ENCODE measurements at regions not wholly inside any gene's neighbourhood (a gene's known extent, or its start where the extent isn't known, plus 50 kb on each side); places are given as distances from the start of the nearest gene placed in this dataset.

- Histone ChIP-seq H3K4me1 (ENCODE audit: insufficient read depth) (peaks cover 4% of the 10 kb centered on the region), H3K27ac (no peak overlapping the region), H3K4me3 (no peak overlapping the region), H3K36me3 (no peaks in the 10 kb centered on the region), H3K27me3 (no peaks in the 10 kb centered on the region), H3K9me3 (no peaks in the 10 kb centered on the region)
- WGBS, 3 donors, result 96 to 100% (median 98%) methylated on average over 1 of the region's 1 CpG
- intact Hi-C loops (cut with DNase I), result no loop called here
- DNase-seq, result no peak
- no peak for TF ChIP-seq EP300 (IDR thresholded peaks at IDR 0.05)
- no peak for TF ChIP-seq CTCF (IDR thresholded peaks at IDR 0.05)
- no peak for TF ChIP-seq POLR2A (IDR thresholded peaks at IDR 0.05)
These were observed 229.3 kb upstream of the ACTBL2 start for GRCh38 chr5:57711946-57712345.

GRCh38 chr5:57711471-57711870, 228.9 kb upstream of the ACTBL2 start:
- no peaks in the 10 kb centered on the region for H3K9me3 ChIP-seq
- H3K27ac ChIP-seq, result no peak overlapping the region
- intact Hi-C loops (cut with DNase I), result no loop called here
- peaks cover 4% of the 10 kb centered on the region for H3K4me1 ChIP-seq (ENCODE audit: insufficient read depth)
- 84 to 96% (median 93%) methylated on average over 2 of the region's 2 CpGs for WGBS, 3 donors
- no peaks in the 10 kb centered on the region for H3K27me3 ChIP-seq
- DNase-seq, result no peak
- H3K36me3 ChIP-seq, result no peaks in the 10 kb centered on the region
- H3K4me3 ChIP-seq, result no peak overlapping the region
- TF ChIP-seq EP300 (IDR thresholded peaks at IDR 0.05) (no peak), POLR2A (IDR thresholded peaks at IDR 0.05) (no peak), CTCF (IDR thresholded peaks at IDR 0.05) (no peak)

DNA sequence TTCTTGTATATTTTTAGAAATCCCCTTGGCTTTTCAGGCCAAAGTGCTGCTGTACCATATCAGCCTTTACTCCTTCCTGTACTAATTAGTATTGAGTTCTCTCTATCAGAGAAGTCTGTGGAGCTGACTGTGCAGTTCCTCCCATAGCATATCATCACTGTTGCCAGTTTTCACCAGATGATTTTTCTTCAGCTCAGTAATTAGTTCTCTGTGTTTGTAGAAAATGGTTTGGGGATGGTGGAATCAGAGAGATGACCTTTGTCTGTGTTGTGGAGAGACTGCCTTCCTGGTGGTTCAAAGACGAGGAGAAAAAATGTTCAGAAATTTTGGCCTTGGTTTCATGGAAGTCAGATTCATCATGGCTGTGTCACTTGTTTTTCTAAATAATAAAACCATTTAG, 227.5 kb upstream of the ACTBL2 start:
- no peaks in the 10 kb centered on the region for H3K9me3 ChIP-seq
- H3K27ac ChIP-seq, result no peak overlapping the region
- peaks cover 4% of the 10 kb centered on the region for H3K4me1 ChIP-seq (ENCODE audit: insufficient read depth)
- TF ChIP-seq POLR2A (IDR thresholded peaks at IDR 0.05) (no peak), EP300 (IDR thresholded peaks at IDR 0.05) (no peak), CTCF (IDR thresholded peaks at IDR 0.05) (no peak)
- WGBS, 3 donors, result 2 to 13% (median 8%) methylated on average over 1 of the region's 1 CpG
- DNase-seq, result no peak
- no peaks in the 10 kb centered on the region for H3K36me3 ChIP-seq
- intact Hi-C loops (cut with DNase I), result no loop called here
- H3K27me3 ChIP-seq, result no peaks in the 10 kb centered on the region
- no peak overlapping the region for H3K4me3 ChIP-seq

GRCh38 chr5:57705769-57706168, 223.2 kb upstream of the ACTBL2 start:
- no peaks in the 10 kb centered on the region for H3K27me3 ChIP-seq
- no peak for TF ChIP-seq EP300 (IDR thresholded peaks at IDR 0.05)
- no peak for TF ChIP-seq CTCF (IDR thresholded peaks at IDR 0.05)
- no peak for TF ChIP-seq POLR2A (IDR thresholded peaks at IDR 0.05)
- no peak for DNase-seq
- H3K27ac ChIP-seq, result no peak overlapping the region
- 41 to 47% (median 45%) methylated on average over 3 of the region's 3 CpGs for WGBS, 3 donors
- H3K4me1 ChIP-seq (ENCODE audit: insufficient read depth), result peaks cover 4% of the 10 kb centered on the region
- no peaks in the 10 kb centered on the region for H3K9me3 ChIP-seq
- H3K36me3 ChIP-seq, result no peaks in the 10 kb centered on the region
- intact Hi-C loops (cut with DNase I), result no loop called here
- no peak overlapping the region for H3K4me3 ChIP-seq

GRCh38 chr5:57703721-57704120, 221.1 kb upstream of the ACTBL2 start:
- 91 to 100% (median 92%) methylated on average over 1 of the region's 1 CpG for WGBS, 3 donors
- intact Hi-C loops (cut with DNase I), result no loop called here
- Histone ChIP-seq H3K4me1 (ENCODE audit: insufficient read depth) (peaks cover 2% of the 10 kb centered on the region), H3K9me3 (no peaks in the 10 kb centered on the region), H3K36me3 (no peaks in the 10 kb centered on the region), H3K4me3 (no peak overlapping the region), H3K27ac (no peak overlapping the region), H3K27me3 (no peaks in the 10 kb centered on the region)
- DNase-seq, result no peak
- TF ChIP-seq EP300 (IDR thresholded peaks at IDR 0.05), result no peak
- TF ChIP-seq CTCF (IDR thresholded peaks at IDR 0.05), result no peak
- TF ChIP-seq POLR2A (IDR thresholded peaks at IDR 0.05), result no peak

All from ovary (tissue), 7 donors.